ENCODE measurements at regions not wholly inside any gene's neighbourhood (a gene's known extent, or its start where the extent isn't known, plus 50 kb on each side); places are given as distances from the start of the nearest gene placed in this dataset.
"Not testable (repeated sequence)": the region's sequence is repeated elsewhere in the genome, so short reads cannot be mapped to it uniquely, and the experiment has no call there.

- DNase-seq (ENCODE audit: low read depth in 2 of 2) = not testable (repeated sequence)
Observed at GRCh38 chr2:88996588-88996987, 305.1 kb downstream of the RPIA start.

- no peak for DNase-seq (ENCODE audit: low read depth in 2 of 2)
Observed at GRCh38 chr2:88999365-88999764, 307.9 kb downstream of the RPIA start.

DNA sequence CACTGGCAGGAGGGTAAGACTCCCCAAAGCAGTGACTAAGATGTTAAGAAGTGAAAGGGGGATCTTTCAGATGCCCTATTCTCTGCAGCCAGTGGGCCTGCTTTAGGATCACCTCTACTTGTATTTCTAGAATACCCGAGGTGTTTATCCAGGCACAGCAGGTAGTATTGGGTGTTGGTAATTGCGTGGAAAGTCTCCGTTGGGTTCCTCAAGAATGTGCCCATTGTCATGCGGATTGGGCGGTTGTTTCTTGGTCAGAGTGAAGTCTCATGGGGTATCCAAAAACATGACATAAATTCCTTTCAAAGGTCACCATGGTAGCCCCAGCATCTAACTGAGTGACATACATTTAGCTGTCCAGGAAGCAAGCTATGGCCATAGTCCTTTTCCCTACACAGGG lies 308.8 kb downstream of the RPIA start:
- DNase-seq (ENCODE audit: low read depth in 2 of 2) = no peak

DNA sequence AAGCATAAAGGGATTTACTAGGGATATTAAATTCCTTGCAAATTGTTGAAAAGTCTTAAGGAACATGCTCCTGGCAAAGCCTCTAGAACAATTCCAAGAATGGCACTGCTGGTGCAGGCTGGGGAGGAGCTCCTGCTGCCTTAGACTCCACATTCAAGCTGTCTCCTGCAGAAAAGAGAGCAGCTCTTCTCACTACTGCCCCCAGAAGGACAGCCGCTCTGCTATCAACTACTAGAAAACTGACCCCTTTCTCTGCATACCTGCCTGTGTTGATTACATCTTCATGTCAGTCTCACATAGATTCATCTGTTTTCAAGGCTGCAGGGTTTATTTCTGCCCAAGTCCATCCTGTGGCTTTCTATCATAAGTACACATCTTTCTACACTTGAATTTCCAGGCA lies 312.8 kb downstream of the RPIA start:
- DNase-seq (ENCODE audit: low read depth in 2 of 2) = not testable (repeated sequence)

DNA sequence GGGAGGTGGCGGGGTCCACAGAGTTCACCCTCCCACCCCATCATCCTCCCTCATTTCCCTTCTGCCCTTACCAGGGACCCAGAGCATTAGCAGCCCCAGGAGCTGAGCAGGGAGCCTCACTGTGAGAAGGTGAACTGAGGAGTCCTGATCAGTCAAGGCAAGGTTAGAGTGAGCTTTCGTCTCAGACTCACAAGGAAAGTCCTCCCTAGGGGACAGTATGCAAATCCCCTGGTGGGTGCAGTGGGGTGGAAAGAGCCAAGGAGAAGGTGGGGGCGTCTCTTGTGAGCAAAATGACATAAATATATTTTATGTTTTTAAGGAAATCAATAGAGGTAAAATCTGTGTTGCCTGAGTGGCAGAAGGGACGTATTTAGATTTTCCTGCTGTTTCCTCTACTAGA lies 329.1 kb downstream of the RPIA start:
- not testable (repeated sequence) for DNase-seq (ENCODE audit: low read depth in 2 of 2)

DNA sequence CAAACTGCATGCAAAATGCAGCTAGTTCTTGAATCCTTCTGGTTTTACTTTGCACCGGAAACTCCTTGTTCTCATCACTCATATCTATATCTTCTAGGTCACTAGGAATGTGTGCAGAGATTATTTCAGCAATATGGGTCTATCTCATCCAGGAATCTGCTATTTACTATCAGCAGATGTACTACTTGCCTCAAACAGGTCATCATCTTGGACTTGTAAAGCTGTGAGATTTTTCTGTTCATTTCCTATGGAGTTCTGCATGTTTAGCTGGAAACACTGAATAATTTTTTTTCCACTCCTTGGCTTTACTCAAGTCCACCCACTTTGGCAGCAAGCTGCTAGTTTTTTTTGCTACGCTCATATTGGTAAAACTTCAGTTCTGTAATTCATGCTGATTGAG lies 334.8 kb downstream of the RPIA start:
- DNase-seq (ENCODE audit: low read depth in 2 of 2) = not testable (repeated sequence)

- DNase-seq (ENCODE audit: low read depth in 2 of 2) = not testable (repeated sequence)
Observed at GRCh38 chr2:89027115-89027514, 335.6 kb downstream of the RPIA start.

- DNase-seq (ENCODE audit: low read depth in 2 of 2) = not testable (repeated sequence)
Observed at GRCh38 chr2:89027536-89027935, 336.1 kb downstream of the RPIA start.

DNA sequence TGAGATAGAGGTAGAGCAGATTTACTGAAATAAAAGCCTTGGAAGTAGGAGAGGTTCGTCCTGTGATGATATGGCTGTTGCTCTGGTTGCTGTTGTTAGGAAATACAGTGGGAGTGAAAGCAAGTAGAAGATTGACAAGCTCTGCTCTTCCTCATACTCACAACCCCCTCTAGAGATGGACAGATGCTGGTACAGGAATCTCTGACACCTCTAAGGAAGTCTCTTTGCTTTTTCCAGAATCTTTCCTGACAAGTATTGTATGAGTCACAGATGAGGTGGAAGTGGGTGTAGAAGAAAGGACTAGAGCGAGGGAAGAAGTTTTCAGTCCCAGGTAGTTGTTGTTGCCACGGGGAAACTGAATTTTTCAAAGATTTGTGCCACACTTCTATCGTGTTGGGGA lies 337.8 kb downstream of the RPIA start:
- not testable (repeated sequence) for DNase-seq (ENCODE audit: low read depth in 2 of 2)

GRCh38 chr2:89048138-89049066 lies 356.9 kb downstream of the RPIA start:
- not testable (repeated sequence) for DNase-seq (ENCODE audit: low read depth in 2 of 2)

DNA sequence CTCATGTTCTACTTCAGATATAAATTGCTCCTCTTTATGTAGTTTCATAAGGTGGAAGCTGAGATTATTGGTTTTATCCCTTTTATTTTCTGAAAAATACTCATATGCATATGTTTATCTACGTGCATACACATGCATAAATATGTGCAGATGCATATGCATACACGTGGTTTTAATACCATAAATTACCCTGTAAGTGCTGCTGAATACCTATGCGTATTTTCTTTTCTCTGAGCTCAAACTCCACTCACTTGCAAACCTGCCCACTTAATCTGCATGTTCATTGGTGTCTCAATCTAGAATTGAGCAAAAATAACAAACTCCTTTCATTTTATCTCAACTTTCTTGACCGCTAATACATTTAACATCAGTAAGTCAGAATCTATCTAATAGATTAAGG lies 367.1 kb downstream of the RPIA start:
- DNase-seq (ENCODE audit: low read depth in 2 of 2) = not testable (repeated sequence)

GRCh38 chr2:89061174-89061573 lies 369.7 kb downstream of the RPIA start:
- DNase-seq (ENCODE audit: low read depth in 2 of 2) = not testable (repeated sequence)

GRCh38 chr2:89076771-89077170 lies 385.3 kb downstream of the RPIA start:
- not testable (repeated sequence) for DNase-seq (ENCODE audit: low read depth in 2 of 2)

DNA sequence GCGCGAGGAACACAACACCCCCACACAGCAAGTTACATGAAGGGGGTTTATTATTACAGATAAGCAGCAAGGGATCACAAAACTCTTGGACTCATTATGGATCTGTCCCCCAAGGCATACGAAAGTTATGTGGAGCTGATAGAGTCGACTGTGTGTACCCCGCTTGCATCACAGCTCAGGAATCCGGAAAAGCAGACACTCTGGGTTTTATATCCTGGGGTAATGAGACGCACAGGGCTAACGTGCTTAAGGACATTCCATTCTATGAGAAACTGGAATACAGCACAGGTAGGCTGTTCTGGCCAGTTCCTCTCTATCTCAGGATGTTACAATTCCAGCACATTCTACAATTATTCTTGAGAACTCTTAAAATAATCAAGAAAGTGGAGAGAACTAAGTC lies 401.4 kb downstream of the RPIA start:
- DNase-seq (ENCODE audit: low read depth in 2 of 2) = not testable (repeated sequence)

DNA sequence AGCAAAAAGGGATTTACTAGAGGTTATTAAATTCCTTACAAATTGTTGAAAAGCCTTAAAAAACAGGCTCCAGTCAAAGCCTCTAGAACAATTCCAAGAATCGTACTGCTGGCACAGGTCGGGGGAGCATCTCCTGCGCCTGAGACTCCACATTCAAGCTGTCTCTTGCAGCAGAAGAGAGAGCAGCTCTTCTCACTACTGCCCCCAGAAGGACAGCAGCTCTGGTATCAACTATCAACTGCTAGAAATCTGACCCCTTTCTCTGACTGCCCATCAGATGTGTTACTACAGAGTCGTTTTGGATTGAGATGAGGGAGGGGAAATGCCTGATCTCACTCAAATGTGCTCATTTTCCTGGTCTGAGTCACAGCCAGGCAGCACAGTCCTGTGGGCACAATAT lies 403.6 kb downstream of the RPIA start:
- not testable (repeated sequence) for DNase-seq (ENCODE audit: low read depth in 2 of 2)

- DNase-seq (ENCODE audit: low read depth in 2 of 2) = not testable (repeated sequence)
Observed at GRCh38 chr2:89102587-89102986, 411.1 kb downstream of the RPIA start.

DNA sequence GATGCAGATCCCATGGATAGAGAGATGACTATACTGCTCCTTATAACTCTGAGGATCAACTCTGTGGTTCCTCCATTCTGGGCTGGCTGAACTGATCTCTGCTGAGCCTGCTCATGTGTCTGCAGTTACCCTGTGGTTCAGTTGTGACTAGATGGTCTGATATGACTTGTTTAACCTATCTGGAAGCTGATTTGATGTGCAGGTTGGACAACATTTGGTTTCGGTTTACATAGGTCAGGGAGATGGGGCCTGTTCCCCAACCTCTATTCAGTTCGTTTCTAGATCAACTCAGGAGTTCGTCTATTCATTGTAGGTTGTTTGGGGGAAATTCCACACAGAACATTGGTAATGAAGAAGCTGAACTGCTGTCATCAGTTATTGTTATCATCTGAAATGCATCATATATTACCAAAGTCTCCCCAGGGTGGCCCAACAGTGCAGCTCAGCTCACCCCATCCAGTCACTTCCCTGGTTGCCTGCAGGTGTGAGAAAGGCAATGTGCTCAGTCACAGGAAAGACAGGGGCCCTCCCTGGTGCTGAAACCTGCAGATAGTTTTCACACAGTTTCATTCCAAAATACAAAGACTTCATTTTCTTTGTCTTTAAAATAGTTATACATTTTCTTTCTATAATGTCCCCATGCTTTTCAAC lies 415.0 kb downstream of the RPIA start:
- not testable (repeated sequence) for DNase-seq (ENCODE audit: low read depth in 2 of 2)

- DNase-seq (ENCODE audit: low read depth in 2 of 2) = not testable (repeated sequence)
Observed at GRCh38 chr2:89112434-89112833, 421.0 kb downstream of the RPIA start.

GRCh38 chr2:89113286-89113685 lies 421.8 kb downstream of the RPIA start:
- not testable (repeated sequence) for DNase-seq (ENCODE audit: low read depth in 2 of 2)

DNA sequence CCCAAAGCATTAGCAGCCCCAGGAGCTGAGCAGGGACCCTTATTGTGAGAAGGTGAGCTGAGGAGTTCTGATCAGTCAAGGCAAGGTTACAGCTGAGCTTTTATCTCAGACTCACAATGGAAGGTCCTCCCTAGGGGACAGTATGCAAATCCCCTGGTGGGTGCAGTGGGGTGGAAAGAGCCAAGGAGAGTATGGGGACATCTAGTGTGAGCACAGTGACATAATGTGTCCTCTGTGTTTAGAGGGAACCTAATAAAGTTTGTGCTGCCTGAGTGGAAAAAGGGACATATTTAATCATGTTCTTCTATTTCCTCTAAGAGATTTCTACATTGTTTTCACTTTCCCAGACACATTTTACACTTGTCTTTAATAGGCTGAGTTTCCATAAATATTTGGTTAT lies 438.0 kb downstream of the RPIA start:
- DNase-seq (ENCODE audit: low read depth in 2 of 2) = not testable (repeated sequence)

- DNase-seq (ENCODE audit: low read depth in 2 of 2) = not testable (repeated sequence)
Observed at GRCh38 chr2:89130665-89131308, 439.3 kb downstream of the RPIA start.

- not testable (repeated sequence) for DNase-seq (ENCODE audit: low read depth in 2 of 2)
Observed at GRCh38 chr2:89142959-89143358, 451.5 kb downstream of the RPIA start.
